ENCODE measurements at regions not wholly inside any gene's neighbourhood (a gene's known extent, or its start where the extent isn't known, plus 50 kb on each side); places are given as distances from the start of the nearest gene placed in this dataset.
"Not testable (repeated sequence)": the region's sequence is repeated elsewhere in the genome, so short reads cannot be mapped to it uniquely, and the experiment has no call there.

DNA sequence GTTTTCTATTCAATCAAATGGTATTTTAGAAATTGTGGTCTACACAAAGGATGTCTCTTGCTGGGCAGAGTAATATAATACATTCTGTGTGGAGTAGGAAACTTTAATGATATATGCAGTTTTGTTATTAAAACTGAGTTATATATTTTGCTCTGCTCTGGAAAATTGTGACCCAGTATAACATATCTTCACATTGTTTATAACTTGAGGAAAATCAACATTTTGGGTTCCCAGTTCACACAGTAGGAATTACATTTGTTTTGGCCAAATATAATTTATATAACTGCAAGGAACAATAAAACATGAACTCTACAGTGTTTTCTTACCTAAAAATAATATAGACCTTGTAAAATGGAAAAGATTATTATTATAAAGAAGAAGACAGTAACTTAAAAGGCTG lies 372.4 kb downstream of the OSR1 start:
- DNase-seq (ENCODE audit: low spot score), result no peak

- DNase-seq (ENCODE audit: low spot score), result no peak
These were observed 377.5 kb downstream of the OSR1 start for GRCh38 chr2:18980786-18981430.

GRCh38 chr2:18980104-18980785 lies 378.2 kb downstream of the OSR1 start:
- DNase-seq (ENCODE audit: low spot score), result no peak

DNA sequence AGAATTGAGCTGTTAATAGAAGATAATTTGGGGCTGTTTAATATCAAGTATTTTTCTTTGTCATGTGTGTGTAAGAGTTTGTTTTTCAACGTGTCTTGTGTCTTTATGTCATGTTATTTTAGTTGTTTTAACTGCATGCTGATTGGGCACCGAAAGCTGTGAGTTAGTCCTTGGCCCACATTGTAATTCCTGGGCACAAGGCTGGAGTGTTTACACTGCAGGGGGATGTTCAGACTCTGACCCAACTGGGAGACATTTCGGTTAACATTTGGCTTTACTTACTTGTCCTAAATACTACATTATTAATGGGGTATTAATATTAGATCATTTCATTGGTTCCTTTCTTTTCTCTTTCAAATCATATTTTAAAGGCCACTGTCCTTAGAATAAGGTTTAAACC lies 381.0 kb downstream of the OSR1 start:
- no peak for DNase-seq (ENCODE audit: low spot score)

DNA sequence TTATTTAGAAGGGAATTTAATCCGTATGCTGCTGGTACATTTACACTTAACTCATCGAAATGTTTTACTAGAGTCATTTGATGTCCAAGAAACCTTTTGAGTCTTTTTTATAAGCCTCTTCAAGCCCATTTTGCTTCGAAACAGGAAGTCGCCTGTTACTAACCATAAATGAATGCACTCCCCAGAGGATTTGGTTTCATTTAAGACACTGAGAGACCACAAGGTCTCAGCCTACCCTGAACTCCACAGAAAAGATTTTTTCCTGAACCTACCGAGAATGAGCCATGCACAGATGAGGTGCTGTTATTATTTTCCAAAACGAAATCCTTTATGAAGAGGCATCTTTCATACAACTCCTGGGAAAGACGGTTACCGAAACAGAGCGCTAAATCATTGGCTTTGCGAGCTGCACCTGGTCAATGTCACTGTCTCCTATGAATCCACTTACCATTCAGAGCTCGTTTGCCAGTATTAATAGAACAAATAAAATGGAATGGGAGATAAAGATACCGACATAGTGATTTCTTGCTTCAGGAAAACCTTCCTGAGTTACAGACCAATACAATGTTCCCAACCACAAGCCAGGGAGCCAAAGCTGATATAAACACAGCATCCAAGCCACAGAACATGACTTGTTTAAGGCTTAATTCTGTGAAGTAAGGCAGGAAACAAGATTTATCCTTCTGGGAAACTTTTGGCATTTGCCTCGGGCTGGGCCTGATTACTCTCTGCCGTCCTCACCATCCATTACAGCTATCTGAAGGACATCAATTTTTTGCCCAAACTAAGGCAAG lies 382.1 kb downstream of the OSR1 start:
- DNase-seq (ENCODE audit: low spot score), result no peak

DNA sequence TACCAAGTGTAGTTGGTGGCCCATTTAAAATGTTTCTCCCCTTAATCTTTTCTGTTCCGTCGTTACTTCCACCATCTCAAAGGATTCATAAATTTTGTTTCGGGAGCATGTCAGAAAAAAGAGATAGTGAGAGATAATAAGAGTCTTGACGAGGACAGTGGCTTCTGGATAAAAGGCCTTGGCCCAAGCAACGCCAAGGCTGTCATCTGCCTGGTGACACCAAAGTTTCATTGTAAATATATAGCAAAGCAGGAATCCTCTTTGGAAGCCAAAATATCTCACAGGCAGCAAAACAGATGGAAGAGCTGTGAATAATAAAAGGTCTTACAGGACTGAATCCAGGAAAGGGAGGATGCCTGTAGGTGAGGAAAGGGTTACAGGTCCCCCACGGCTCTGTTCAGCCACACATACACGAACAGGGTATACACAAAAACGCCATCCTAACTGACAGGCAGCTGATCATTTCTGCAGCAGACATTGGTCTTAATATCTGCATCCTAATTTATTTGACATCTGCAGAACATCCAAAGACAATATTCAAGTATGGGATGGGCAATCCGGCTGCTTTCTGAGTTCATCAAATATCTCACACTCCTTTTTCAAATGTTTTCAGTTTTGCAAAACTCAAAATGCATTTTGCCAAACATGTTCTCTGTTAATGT lies 382.8 kb downstream of the OSR1 start:
- DNase-seq (ENCODE audit: low spot score), result no peak

DNA sequence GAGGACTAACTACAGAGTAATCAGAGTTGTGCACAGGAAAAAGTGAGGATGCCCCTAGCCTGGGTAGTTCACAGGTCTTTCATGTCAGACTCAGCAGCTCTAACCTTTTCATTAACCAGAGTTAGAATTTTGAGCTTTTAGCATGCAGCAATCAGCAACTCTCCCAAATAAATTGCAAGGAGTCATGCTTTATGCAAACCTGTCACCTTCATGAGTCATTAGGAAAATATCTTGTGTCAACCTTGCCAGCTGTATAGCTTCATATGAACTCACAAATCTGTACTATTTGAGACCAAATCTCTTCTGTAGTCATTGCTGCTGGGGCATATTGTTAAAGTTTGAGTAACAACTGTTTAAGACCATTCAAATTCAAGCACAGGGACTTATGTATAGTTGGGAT lies 382.3 kb upstream of the NT5C1B start:
- DNase-seq (ENCODE audit: low spot score), result no peak

DNA sequence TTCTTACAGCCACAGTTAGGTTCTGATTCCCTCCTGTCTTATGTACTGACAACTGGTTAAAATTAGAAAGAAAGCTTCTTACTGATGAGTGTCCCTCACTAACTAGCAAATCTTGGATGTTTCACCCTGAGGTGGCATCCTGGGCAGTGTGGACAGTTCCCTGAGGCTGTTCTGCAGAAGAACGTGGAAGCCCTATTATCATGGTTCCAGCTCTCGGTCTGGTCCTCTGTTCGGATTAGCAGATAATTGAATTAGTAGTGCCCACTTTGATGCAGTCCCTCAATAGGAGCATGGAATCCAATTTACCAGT lies 381.7 kb upstream of the NT5C1B start:
- DNase-seq (ENCODE audit: low spot score), result no peak

GRCh38 chr2:18966131-18966530 lies 376.8 kb upstream of the NT5C1B start:
- no peak for DNase-seq (ENCODE audit: low spot score)

DNA sequence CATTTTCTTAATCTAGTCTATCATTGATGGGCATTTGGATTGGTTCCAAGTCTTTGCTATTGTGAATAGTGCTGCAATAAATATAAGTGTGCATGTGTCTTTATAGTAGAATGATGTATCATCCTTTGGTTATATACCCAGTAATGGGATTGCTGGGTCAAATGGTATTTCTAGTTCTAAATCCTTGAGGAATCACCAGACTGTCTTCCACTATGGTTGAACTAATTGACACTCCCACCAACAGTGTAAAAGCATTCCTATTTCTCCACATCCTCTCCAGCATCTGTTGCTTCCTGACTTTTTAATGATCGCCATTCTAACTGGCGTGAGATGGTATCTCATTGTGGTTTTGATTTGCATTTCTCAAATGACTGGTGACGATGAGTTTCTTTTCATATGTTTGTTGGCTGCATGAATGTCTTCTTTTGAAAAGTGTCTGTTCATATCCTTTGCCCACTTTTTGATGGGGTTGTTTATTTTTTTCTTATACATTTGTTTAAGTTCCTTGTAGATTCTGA lies 374.4 kb upstream of the NT5C1B start:
- not testable (repeated sequence) for DNase-seq (ENCODE audit: low spot score)

- no peak for DNase-seq (ENCODE audit: low spot score)
These were observed 372.6 kb upstream of the NT5C1B start for GRCh38 chr2:18961991-18962421.

DNA sequence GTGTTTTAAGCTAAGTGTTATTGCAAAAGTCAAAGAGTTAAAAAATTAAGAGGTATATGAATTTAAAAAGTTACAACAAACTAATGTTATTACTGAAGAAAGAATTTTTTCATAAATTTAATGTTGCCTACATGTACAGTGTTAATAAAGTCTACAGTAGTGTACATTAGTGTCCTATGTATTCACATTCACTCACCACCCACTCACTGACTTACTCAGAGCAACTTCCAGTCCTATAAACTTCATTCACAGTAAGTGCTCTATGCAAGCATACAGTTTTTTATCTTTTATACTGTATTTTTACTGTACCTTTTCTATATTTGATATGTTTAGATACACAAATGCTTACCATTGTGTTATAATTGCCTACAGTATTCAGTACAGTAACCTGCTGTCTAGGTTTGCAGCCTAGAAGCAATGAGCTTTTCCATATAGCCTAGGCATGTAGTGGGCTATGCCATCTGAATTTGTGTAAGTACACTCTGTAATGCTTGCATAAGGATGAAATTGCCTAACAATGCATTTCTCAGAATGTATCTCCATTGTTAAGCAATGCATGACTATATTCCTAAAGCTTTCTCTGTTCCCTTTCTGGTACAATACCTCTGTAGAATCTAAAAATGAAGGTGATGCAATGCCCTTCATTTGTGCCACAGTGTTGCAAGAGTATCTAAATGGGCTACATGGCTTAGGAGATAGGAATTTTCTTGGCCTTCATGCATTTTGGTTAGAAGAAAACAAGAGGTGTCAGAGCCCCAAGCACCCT lies 370.8 kb upstream of the NT5C1B start:
- no peak for DNase-seq (ENCODE audit: low spot score)

GRCh38 chr2:18959200-18959599 lies 369.8 kb upstream of the NT5C1B start:
- DNase-seq (ENCODE audit: low spot score), result no peak

GRCh38 chr2:18957909-18958308 lies 368.5 kb upstream of the NT5C1B start:
- no peak for DNase-seq (ENCODE audit: low spot score)

GRCh38 chr2:18950361-18950851 lies 361.0 kb upstream of the NT5C1B start:
- no peak for DNase-seq (ENCODE audit: low spot score)

GRCh38 chr2:18949871-18950270 lies 360.5 kb upstream of the NT5C1B start:
- no peak for DNase-seq (ENCODE audit: low spot score)

DNA sequence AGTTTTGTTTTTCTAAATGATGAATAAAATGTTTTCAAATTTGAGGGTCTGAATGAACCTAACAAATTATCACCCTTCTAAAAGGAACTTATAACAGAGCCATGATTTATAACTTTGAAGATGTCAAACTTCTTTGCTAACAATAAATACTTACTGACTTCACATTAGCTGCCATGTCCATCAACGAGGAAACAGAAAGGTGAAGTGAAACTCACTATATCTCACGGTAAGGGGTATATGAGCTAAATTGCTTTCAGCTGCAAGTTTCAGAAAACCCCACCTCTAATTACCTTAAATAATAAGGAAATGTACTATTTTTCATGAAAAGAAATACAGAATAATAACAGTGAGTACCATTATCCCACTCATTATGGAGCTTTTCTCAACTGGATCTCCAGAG lies 350.8 kb upstream of the NT5C1B start:
- no peak for DNase-seq (ENCODE audit: low spot score)

DNA sequence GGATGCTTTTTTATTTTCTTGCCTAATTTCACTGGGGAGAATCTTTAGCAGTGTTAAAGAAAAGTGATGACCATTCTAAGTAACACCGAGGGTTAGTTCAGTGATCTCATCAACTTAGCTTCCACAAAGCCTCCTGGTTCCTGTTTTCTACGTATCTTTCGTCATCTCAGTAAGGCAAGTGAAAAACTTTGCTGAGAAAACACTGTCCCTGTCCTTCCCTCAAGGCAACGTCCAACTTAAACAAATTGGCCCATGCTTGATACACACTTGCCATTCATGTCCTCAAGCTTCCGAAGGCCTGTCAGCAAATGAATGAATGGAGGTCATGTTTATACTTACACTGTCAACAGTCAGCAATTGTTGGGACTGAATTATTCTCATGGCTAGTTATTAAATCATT lies 350.4 kb upstream of the NT5C1B start:
- not testable (repeated sequence) for DNase-seq (ENCODE audit: low spot score)

DNA sequence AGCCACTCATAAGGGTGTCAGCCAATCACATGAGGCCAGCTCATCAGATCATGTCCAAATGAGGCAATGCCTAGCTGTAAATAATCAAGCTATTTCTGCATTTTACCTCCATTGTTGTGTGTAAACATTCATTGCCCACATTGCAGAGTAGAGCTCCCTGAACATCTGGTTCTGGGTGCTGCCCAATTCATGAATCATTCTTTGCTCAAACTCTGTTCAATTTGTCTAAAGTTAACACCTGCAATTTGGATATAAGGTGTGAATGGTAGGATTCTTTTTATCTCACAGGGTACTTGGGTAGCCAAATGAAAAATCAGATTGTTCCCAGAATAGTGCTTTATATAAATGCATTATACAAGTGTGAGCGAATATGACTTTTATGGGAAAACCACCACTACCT lies 345.5 kb upstream of the NT5C1B start:
- DNase-seq (ENCODE audit: low spot score), result no peak

- DNase-seq (ENCODE audit: low spot score), result no peak
These were observed 343.5 kb upstream of the NT5C1B start for GRCh38 chr2:18932853-18933252.

GRCh38 chr2:18930971-18931370 lies 341.6 kb upstream of the NT5C1B start:
- DNase-seq (ENCODE audit: low spot score), result no peak
